Glutamatergic neuron (in vitro differentiated cells): ENCODE measurements at regions not wholly inside any gene's neighbourhood (a gene's known extent, or its start where the extent isn't known, plus 50 kb on each side); places are given as distances from the start of the nearest gene placed in this dataset.

Experiments used
- DNase-seq: peaks from one replicate; pipeline ENCODE4 v3.0.0; 2022
- H3K27ac Mint-ChIP-seq: one replicate; pipeline ENCODE4 v1.8.0; 2020; ENCODE audit warnings: mild to moderate bottlenecking, mixed read lengths, inconsistent platforms; ENCODE audit not compliant: unreplicated experiment
- H3K27me3 Mint-ChIP-seq: one replicate; pipeline ENCODE4 v1.8.0; 2020; ENCODE audit warnings: mild to moderate bottlenecking, moderate library complexity, mixed read lengths, inconsistent platforms; ENCODE audit not compliant: unreplicated experiment
- H3K36me3 Mint-ChIP-seq: one replicate; pipeline ENCODE4 v1.8.0; 2020; ENCODE audit warnings: mild to moderate bottlenecking, mixed read lengths, inconsistent platforms; ENCODE audit not compliant: unreplicated experiment
- H3K4me1 Mint-ChIP-seq: one replicate; pipeline ENCODE4 v1.8.0; 2020; ENCODE audit warnings: mild to moderate bottlenecking, low read depth, mixed read lengths, inconsistent platforms; ENCODE audit not compliant: unreplicated experiment
- H3K4me3 Mint-ChIP-seq: one replicate; pipeline ENCODE4 v1.8.0; 2020; ENCODE audit warnings: mild to moderate bottlenecking, mixed read lengths, inconsistent platforms; ENCODE audit not compliant: unreplicated experiment
- H3K9me3 Mint-ChIP-seq: one replicate; pipeline ENCODE4 v1.8.0; 2020; ENCODE audit warnings: mild to moderate bottlenecking, moderate library complexity, mixed read lengths, inconsistent platforms; ENCODE audit not compliant: unreplicated experiment
- CTCF ChIP-seq: fragments of 200-600 bp; sonication (generic); IDR thresholded peaks from one replicate; pipeline ENCODE4 v1.5.0; 2021; ENCODE audit not compliant: partially characterized antibody, unreplicated experiment

GRCh38 chr6:113486199-113486598, 370.9 kb upstream of the MARCKS start:
- TF ChIP-seq CTCF, result no peak
- Mint-ChIP-seq H3K9me3 (no peaks in the 10 kb centered on the region), H3K36me3 (no peaks in the 10 kb centered on the region), H3K27ac (no peak overlapping the region), H3K4me1 (no peaks in the 10 kb centered on the region), H3K4me3 (no peak overlapping the region), H3K27me3 (no peaks in the 10 kb centered on the region)
- no peak for DNase-seq

- DNase-seq, result no peak
- no peaks in the 10 kb centered on the region for H3K36me3 Mint-ChIP-seq
- no peaks in the 10 kb centered on the region for H3K27me3 Mint-ChIP-seq
- H3K9me3 Mint-ChIP-seq, result no peaks in the 10 kb centered on the region
- no peak for TF ChIP-seq CTCF
- H3K4me3 Mint-ChIP-seq, result no peak overlapping the region
- H3K4me1 Mint-ChIP-seq, result no peaks in the 10 kb centered on the region
- no peak overlapping the region for H3K27ac Mint-ChIP-seq
Measured at GRCh38 chr6:113487489-113488058, 369.6 kb upstream of the MARCKS start.

- Mint-ChIP-seq H3K4me1 (no peaks in the 10 kb centered on the region), H3K27me3 (no peaks in the 10 kb centered on the region), H3K9me3 (no peaks in the 10 kb centered on the region), H3K27ac (no peak overlapping the region), H3K4me3 (no peak overlapping the region), H3K36me3 (no peaks in the 10 kb centered on the region)
- no peak for TF ChIP-seq CTCF
- no peak for DNase-seq
Measured at GRCh38 chr6:113488061-113488460, 369.1 kb upstream of the MARCKS start.

- no peak overlapping the region for H3K27ac Mint-ChIP-seq
Measured at GRCh38 chr6:113488812-113489685, 368.1 kb upstream of the MARCKS start.

More at GRCh38 chr6:113488812-113489685, 368.1 kb upstream of the MARCKS start:
- DNase-seq, result no peak
- H3K4me3 Mint-ChIP-seq, result no peak overlapping the region
- no peak for TF ChIP-seq CTCF
- no peaks in the 10 kb centered on the region for H3K27me3 Mint-ChIP-seq
- no peaks in the 10 kb centered on the region for H3K9me3 Mint-ChIP-seq
- no peaks in the 10 kb centered on the region for H3K4me1 Mint-ChIP-seq
- no peaks in the 10 kb centered on the region for H3K36me3 Mint-ChIP-seq
